HFFc6 (cell line): ENCODE measurements at regions not wholly inside any gene's neighbourhood (a gene's known extent, or its start where the extent isn't known, plus 50 kb on each side); places are given as distances from the start of the nearest gene placed in this dataset.
"Not testable (repeated sequence)": the region's sequence is repeated elsewhere in the genome, so short reads cannot be mapped to it uniquely, and the experiment has no call there.

Experiments used
- DNase-seq: peaks from one replicate; pipeline ENCODE4 v3.0.0-alpha.2; 2018
- H3K27ac Mint-ChIP-seq: 2 replicates; pipeline ENCODE4 v1.8.0; 2020; ENCODE audit warnings: mild to moderate bottlenecking, mixed read lengths
- H3K27me3 Mint-ChIP-seq: 2 replicates; pipeline ENCODE4 v1.8.0; 2021; ENCODE audit warnings: mild to moderate bottlenecking, moderate library complexity, mixed read lengths; ENCODE audit not compliant: insufficient read depth
- H3K36me3 Mint-ChIP-seq: 2 replicates; pipeline ENCODE4 v1.8.0; 2021; ENCODE audit warnings: low read depth, mixed read lengths
- H3K4me1 Mint-ChIP-seq: 2 replicates; pipeline ENCODE4 v1.8.0; 2020; ENCODE audit warnings: low read depth, mixed read lengths
- H3K4me3 Mint-ChIP-seq: 2 replicates; pipeline ENCODE4 v1.8.0; 2020; ENCODE audit warnings: mild to moderate bottlenecking, moderate library complexity, mixed read lengths
- H3K9me3 Mint-ChIP-seq: 2 replicates; pipeline ENCODE4 v1.8.0; 2020; ENCODE audit warnings: mild to moderate bottlenecking, mixed read lengths
- TF ChIP-seq, protein P1 (sequence below): fragments of 200-600 bp; sonication (generic); IDR thresholded peaks from 2 replicates; pipeline ENCODE4 v1.5.0; 2021; ENCODE audit warnings: antibody characterized with exemption, mild to moderate bottlenecking

GRCh38 chr16:47977802-47978201, 178.0 kb downstream of the ABCC12 start:
- TF ChIP-seq, protein P1, sequence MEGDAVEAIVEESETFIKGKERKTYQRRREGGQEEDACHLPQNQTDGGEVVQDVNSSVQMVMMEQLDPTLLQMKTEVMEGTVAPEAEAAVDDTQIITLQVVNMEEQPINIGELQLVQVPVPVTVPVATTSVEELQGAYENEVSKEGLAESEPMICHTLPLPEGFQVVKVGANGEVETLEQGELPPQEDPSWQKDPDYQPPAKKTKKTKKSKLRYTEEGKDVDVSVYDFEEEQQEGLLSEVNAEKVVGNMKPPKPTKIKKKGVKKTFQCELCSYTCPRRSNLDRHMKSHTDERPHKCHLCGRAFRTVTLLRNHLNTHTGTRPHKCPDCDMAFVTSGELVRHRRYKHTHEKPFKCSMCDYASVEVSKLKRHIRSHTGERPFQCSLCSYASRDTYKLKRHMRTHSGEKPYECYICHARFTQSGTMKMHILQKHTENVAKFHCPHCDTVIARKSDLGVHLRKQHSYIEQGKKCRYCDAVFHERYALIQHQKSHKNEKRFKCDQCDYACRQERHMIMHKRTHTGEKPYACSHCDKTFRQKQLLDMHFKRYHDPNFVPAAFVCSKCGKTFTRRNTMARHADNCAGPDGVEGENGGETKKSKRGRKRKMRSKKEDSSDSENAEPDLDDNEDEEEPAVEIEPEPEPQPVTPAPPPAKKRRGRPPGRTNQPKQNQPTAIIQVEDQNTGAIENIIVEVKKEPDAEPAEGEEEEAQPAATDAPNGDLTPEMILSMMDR = no peak

GRCh38 chr16:47976636-47977210, 179.1 kb downstream of the ABCC12 start:
- no peak for DNase-seq
- peaks cover 7% of the 10 kb centered on the region for H3K27me3 Mint-ChIP-seq
- no peaks in the 10 kb centered on the region for H3K4me1 Mint-ChIP-seq
- TF ChIP-seq, protein P1 = no peak
- H3K36me3 Mint-ChIP-seq = no peaks in the 10 kb centered on the region
- no peak overlapping the region for H3K27ac Mint-ChIP-seq
- H3K9me3 Mint-ChIP-seq = no peaks in the 10 kb centered on the region
- H3K4me3 Mint-ChIP-seq = no peak overlapping the region

More at GRCh38 chr16:47977802-47978201, 178.0 kb downstream of the ABCC12 start:
- Mint-ChIP-seq H3K36me3 (no peaks in the 10 kb centered on the region), H3K27me3 (peaks cover 7% of the 10 kb centered on the region), H3K27ac (no peak overlapping the region), H3K4me3 (no peak overlapping the region), H3K4me1 (no peaks in the 10 kb centered on the region), H3K9me3 (no peaks in the 10 kb centered on the region)
- DNase-seq = no peak

DNA sequence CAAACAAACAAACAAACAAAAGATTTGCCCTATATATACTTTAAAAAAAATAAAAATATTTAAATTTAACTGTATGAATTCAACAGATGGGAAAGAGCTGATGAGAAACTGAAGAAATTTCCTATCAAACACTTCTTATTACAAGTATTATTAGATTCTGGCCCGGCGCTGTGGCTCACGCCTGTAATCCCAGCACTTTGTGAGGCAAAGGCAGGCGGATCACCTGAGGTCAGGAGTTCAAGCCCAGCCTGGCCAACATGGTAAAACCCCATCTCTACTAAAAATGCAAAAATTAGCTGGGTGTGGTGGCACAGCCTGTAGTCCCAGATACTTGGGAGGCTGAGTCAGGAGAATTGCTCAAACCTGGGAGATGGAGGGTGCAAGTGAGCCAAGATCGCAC, 180.8 kb downstream of the ABCC12 start:
- not testable (repeated sequence) for H3K4me3 Mint-ChIP-seq, H3K9me3 Mint-ChIP-seq, H3K27me3 Mint-ChIP-seq, H3K27ac Mint-ChIP-seq, H3K4me1 Mint-ChIP-seq, DNase-seq, H3K36me3 Mint-ChIP-seq

DNA sequence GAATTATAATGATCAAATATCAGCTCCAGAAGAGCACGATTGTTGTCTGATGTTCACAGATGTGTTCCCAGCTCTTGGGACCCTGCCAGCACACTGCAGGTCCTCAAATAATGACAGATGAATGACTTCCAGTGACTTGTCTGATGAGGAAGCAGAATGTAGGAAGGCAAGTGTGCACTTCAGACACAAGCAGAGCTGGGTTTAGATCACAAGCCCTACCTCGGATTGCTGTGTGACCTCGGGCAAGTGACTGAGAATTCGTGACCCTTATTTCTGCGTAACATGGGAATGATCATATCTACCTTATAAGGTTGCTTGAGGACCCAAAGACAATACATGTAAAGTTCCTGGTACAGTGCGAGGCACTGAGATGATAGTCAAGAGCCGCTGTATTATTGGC, 182.2 kb downstream of the ABCC12 start:
- TF ChIP-seq, protein P1 = no peak
- no peaks in the 10 kb centered on the region for H3K9me3 Mint-ChIP-seq
- no peaks in the 10 kb centered on the region for H3K4me1 Mint-ChIP-seq
- no peak overlapping the region for H3K27ac Mint-ChIP-seq
- peaks cover 7% of the 10 kb centered on the region; the same call in 1 of the 2 replicates for H3K27me3 Mint-ChIP-seq
- H3K36me3 Mint-ChIP-seq = no peaks in the 10 kb centered on the region
- H3K4me3 Mint-ChIP-seq = no peak overlapping the region
- no peak for DNase-seq

DNA sequence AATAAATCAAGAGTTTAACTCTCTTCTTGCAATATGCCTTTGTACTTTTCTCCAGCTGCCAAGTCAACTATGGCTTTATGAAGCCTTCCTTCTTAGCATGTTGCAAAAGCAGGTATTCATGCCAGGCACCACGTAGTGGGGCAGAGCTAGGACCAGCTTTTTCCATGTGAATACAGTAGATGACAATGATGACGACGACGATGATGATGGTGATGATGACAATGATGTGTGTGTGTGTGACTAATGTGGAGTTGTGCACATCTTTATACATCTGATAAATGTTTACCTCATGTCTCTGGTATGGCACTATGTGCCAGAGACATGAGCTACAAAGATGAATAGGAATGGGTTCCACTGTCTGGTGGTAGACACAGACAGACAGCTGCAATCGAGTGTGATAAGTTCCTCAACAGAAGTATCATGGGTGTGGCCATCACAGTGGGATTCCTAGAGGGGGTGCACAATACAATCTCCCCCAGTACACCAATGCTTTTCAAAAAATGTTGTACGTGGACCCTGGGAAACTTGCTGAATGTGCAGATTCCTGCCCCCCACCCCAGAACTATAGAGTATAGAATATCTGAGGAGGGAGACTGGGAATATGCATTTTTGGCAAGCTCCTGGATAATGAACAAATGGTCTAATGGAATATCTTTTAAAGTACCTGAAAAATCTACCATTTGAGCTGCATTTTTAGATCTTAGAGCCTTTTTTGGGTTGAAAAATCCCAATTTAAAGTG, 183.4 kb downstream of the ABCC12 start:
- H3K27ac Mint-ChIP-seq = no peak overlapping the region
- no peaks in the 10 kb centered on the region for H3K9me3 Mint-ChIP-seq
- no peak for DNase-seq
- TF ChIP-seq, protein P1 = no peak
- no peaks in the 10 kb centered on the region for H3K36me3 Mint-ChIP-seq
- no peaks in the 10 kb centered on the region for H3K4me1 Mint-ChIP-seq
- peaks cover 4% of the 10 kb centered on the region; the same call in 1 of the 2 replicates for H3K27me3 Mint-ChIP-seq
- no peak overlapping the region for H3K4me3 Mint-ChIP-seq

GRCh38 chr16:47971225-47971624, 184.6 kb downstream of the ABCC12 start:
- TF ChIP-seq, protein P1 = no peak

More at GRCh38 chr16:47971225-47971624, 184.6 kb downstream of the ABCC12 start:
- no peak for DNase-seq
- Mint-ChIP-seq H3K9me3 (no peaks in the 10 kb centered on the region), H3K4me1 (no peaks in the 10 kb centered on the region), H3K27ac (no peak overlapping the region), H3K36me3 (no peaks in the 10 kb centered on the region), H3K4me3 (no peak overlapping the region), H3K27me3 (peaks cover 2% of the 10 kb centered on the region; the same call in 1 of the 2 replicates)
